IPS-11a (cell line): ENCODE measurements at regions not wholly inside any gene's neighbourhood (a gene's known extent, or its start where the extent isn't known, plus 50 kb on each side); places are given as distances from the start of the nearest gene placed in this dataset.

Experiments used
- H3K4me3 ChIP-seq: one replicate; pipeline ENCODE4 v1.5.1; 2013; ENCODE audit warnings: low read depth, low read length, control low read depth

DNA sequence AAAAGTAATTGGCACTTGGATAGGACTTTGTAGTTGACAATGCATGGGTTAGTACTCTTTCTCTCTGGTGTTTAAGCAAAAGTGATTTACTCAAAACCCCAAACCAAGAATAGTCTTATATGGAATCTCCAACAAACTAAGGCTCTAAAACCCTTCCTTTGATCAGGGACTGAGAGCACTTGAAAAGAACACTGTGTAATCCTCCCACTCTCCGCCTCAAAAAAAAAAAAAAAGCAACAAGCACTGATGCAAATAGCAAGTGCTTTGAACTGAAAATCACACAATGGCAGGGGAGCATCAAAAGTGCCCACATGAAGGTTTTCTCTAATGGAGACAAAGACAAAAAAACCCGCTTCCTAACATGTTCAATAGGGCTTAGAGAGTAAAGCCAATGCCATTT is 467.9 kb upstream of the AUTS2 start:
- H3K4me3 ChIP-seq = no peak overlapping the region

DNA sequence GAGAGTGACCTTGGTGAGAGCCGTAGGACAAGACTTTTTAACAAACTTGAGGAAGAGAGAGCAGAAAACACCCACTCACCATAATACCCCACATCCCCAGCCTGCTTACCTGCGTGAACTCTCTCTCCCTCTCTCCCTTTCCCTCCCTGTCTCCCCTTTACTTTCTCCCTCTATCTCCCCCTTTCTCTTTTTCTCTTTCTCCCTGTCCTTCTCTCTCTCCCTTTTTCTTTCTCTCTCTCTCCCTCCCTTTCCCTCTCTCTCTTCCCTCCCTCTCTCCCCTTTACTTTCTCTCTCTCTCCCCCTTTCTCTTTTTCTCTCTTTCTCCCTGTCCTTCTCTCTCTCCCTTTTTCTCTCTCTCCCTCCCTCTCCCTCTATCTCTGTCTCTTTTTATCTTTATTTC is 464.0 kb upstream of the AUTS2 start:
- H3K4me3 ChIP-seq = no peak overlapping the region

DNA sequence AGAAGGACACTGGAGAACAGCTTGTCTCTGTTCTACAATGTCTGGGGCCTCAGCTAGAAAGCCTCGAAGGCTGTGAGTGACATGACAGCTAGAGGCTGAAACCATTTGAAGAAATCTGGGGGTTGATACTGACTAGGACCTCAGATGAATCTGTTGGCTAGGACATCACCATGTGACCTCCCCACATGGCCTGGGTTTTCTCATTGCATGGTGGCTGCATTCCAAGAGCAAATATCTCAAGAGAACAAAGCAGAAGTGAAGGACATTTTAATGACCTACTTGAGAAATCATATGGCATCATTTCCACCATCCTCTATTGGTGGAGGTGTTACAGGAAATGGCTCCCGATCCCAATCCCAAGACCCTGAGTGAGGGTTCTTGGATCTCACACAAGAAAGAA is 450.6 kb upstream of the AUTS2 start:
- H3K4me3 ChIP-seq = no peak overlapping the region

DNA sequence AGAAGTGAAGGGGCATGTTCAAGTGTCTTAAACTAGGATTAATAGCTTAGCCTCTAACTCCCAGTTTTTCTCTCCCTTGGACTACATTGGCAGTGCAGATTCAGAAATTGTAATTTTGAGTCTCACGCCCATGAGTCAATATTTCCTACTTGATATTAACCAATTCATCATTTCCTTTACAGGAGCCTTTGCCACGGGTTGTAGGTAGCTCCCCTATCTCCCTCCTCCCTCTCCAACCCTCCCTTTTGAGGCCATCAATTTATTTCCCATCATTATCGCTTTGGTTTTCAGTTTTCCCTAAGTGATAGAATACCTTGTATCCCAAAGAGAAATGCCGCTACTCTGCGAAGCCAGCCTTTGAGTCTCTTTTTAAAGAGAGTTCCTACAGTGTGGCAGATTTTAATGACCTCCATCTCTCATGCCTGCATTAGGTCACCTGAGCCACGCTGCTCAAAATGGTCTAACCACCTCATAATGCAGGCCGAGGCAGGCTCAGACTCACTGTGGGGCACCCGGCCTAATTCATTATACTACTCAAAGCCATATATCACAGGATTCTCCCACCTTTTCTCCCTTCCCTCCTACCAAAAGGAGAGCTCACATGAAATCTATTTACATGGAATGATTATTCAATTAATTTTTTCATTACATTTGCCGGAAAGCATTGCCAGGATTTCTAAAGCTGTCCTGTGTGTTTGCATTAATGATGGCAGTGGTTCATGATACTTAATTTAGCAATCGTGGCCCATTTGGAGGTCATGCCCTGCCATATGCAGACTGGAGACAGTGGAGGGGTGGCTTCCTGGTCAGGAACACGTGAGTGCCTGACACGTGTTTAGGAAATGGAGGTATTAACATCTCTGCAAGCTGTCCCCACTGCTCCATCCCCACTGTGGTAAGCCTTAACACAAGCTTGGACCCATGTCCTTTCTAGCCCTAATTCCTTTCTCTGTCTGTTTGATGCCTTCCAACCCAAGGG is 448.2 kb upstream of the AUTS2 start:
- H3K4me3 ChIP-seq = no peak overlapping the region

DNA sequence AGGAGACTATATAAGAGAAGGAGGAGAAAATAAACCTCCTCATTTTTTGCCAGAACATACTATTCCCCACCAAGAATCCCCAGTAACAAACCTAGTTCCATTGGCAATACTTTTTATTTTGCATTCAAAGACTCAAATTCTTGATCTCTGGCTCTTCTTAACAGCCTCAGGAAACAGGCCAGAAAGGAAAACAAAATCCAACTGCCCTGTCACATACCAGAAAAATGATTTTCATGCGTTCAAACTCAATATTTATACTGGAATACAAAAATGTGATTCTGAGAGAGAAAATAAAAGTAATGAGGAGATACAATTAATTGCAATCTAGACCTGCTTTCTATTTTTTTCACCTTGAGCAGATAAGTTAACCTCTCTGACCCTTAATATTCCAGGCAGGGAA is 435.9 kb upstream of the AUTS2 start:
- H3K4me3 ChIP-seq = no peak overlapping the region

DNA sequence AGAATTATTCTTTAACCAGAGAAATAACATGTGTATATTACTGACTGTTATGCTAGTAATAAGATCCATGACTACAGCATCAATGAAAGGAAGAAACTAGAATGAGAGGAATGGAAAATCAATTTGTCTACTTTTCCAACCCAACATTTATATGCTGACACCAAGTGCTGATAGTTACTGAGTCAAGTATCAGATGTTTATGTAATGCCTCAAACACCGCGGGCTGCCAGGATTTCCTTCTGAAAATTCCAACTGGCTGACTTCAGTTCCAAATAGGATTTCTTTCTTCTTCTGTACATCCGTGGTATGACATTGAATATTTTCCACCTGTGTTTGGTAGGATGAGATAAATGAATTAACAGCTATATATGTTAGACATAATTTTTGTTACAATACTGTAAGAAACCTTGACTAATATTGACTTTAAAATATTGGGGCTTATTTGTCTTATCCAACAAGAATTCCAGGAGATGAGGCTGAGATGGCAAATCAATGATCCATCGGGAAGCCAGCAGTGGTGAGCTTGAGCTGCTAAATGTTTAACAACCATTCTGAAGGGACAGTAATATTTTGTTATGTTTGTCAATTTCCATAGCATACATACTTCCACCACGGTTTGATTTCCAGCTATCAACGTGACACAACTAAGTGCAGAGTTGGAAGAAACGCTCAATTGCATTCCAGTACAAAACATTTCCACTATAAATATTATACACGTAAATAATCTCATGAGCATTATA is 435.2 kb upstream of the AUTS2 start:
- no peak overlapping the region for H3K4me3 ChIP-seq

DNA sequence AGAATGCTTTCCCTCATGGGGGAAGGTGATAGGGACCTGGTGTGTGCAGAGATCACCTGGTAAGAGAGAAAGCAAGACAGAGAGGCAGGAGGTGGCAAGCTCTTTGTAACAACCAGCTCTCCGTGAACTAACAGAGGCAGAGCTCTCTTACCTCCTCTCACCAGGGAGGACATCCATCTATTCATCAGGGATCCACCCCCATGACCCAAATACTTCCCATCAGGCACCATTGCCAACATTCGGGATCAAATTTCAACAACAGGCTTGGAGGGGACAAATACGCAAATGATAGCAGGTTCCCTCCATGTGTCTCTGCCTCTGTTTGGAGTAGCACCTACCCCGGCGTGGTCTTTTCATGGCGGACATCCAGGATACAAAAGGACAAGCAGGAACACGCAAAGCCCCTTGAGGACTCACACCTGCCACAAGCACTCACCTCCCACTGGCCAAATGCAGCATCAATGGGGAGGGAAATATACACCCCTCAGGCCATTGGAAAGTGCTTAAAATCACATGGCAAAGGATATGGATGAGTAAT is 431.2 kb upstream of the AUTS2 start:
- H3K4me3 ChIP-seq = no peak overlapping the region

DNA sequence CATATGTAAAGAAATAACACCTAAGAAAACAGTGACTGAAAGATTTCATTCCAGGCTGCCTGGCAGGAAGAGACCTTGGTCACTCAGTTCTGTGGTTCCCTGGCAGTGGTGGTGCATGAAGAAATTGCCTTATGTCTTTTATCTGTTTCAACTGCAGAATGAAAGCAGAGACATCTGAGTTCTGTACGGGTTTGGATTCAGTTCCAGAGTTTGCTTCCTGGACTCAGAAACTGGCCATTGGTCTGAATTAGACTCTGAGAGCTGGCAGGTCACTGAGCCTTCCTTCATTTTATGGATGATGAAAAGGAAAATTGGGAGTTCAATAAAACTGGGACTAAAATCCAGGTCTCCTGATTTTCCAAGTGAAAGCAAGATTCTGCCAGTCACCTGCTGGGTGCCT is 428.9 kb upstream of the AUTS2 start:
- no peak overlapping the region for H3K4me3 ChIP-seq

DNA sequence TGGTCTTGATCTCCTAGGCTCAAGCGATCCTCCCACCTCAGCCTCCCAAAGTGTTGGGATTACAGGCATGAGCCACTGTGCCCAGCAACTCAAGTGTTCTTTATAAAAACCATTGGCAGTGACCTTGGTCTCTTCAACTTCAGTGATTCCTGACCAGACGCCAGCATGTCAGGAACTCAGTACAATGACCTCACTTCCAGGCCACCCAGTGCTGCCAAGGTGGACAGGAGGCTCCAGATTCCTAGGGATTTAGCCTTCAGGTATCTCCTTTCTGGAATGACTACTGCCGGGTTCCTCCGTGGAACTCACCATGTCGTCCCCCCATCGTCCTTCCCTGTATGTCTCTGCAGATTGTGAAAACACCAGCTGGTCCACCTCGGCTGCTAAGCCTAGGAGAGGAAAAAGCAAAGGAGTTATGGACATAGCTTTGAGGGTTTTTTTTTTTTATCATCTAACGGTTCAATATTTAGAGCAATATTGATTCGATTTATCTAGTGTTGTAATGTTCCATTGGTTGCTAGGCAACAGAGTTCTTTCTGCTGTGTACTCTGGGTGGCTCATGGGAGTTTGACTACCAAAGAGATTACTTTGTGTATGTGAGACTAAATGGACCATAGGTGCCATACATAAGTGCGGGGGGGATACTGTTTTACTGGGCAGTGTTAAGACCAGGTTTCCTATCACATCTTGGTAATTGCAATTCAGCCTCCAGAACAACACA is 425.8 kb upstream of the AUTS2 start:
- no peak overlapping the region for H3K4me3 ChIP-seq

DNA sequence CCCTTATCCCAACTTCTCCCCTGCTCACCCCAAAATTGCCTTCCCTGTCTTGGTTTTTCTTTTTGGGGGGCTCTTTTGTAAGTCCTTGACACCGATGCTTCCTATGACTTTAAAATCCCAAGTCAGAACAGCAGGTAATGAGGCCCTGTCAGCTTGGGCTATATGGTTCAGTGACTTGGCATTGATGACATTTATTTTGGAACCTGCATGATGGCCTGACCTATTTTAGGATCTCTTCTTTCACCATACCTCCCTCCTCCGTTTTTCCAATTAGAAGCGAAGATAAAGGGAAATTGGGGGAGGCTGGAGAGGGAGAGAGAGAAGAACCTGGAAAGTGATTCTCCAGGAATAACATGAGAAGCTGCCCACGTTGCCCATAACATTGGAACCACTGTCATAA is 424.9 kb upstream of the AUTS2 start:
- H3K4me3 ChIP-seq = no peak overlapping the region

DNA sequence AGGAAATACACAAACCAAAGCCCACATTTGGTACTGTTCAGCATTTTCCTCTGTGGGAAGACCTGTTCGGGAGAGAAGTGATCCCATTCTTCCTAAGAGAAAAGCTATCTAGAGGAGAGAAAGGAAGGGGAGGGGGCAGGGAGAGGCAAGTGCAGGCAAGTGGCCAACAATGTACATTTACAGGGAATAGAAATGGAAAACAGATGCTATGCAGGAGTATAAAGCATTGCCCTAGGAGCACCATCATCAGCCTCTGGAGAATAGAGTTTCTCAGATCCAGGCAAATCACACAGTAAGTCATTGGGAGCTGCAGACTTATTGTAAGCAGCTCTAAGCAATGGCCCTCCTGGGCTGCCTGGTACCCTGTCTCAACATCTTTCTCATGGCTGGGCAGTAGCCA is 424.4 kb upstream of the AUTS2 start:
- no peak overlapping the region for H3K4me3 ChIP-seq

DNA sequence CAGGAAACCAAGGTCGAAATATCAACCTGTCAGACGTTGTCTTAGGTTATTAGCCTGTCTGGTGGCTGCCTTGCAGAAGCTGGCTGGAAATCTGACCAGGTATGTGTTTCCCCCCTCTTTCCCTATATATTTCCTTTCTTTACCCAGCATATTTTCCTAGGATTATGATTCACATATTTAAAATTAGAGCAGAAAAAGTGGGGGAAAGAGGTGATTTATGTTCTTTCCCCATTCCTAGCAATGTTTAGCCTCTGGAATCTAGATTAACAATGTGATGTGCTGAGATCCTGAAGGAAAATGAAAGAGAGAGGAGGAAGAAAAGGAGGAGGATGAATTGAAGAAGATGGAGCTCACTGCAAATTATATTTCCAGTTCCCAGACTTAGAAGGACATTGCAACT is 421.4 kb upstream of the AUTS2 start:
- H3K4me3 ChIP-seq = no peak overlapping the region

DNA sequence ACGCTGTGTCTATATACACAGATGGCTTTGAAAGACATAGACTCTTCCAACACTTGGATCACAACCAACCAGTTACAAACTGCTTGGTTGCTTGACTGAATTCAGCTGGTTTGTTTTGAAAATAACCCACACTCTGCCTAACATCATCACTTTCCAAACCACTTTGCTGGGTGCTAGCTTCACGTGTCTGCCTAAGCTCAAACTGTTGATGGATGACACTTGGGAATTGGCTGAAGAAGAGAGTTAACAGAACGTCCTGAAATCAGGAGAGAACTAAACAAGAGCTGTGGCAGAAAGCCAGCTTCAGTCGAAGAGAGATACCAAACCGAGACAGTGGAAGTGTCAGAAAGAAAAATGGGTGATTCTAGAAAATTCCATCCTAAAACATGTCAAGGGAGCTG is 420.8 kb upstream of the AUTS2 start:
- no peak overlapping the region for H3K4me3 ChIP-seq

DNA sequence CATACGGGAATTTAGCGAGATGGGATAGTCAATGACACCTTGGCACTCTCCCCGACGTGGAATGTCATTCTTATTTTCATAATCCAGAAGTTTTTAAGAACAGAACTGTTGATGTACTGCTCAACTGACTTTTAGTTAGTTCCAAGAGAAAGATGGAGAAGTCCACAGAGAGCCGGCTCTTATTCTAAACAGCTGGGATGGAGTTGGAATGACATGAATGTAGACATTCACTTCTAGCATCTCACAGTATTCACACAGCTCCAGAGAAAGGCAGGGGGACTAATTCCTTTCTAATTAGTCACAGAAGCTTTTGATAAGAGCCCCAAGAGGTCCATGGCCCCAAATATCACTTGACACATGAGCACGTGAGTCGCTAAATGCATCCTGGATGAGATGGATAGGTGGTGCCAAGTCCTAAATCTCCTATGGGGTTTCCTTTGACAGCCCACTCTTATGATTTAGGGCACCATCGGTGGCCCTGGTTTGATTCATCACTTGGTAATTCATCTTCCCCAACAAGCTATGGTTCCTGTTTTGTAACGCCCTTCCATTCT is 420.3 kb upstream of the AUTS2 start:
- no peak overlapping the region for H3K4me3 ChIP-seq

DNA sequence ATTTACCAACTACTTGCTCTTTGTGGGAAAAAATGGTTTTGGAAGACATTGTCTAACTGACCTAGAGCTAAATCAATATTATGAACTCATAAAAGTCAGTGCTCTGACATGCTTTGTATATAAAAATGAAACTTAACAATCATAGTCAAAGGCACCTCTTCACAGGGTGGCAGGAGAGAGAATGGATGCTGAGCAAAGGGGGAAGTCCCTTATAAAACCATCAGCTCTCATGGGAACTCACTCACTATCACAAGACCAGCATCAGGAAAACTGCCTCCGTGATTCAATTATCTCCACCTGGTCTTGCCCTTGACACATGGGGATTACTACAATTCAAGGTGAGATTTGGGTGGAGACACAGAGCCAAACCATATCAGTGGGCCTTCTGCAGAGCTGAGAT is 417.6 kb upstream of the AUTS2 start:
- H3K4me3 ChIP-seq = no peak overlapping the region

DNA sequence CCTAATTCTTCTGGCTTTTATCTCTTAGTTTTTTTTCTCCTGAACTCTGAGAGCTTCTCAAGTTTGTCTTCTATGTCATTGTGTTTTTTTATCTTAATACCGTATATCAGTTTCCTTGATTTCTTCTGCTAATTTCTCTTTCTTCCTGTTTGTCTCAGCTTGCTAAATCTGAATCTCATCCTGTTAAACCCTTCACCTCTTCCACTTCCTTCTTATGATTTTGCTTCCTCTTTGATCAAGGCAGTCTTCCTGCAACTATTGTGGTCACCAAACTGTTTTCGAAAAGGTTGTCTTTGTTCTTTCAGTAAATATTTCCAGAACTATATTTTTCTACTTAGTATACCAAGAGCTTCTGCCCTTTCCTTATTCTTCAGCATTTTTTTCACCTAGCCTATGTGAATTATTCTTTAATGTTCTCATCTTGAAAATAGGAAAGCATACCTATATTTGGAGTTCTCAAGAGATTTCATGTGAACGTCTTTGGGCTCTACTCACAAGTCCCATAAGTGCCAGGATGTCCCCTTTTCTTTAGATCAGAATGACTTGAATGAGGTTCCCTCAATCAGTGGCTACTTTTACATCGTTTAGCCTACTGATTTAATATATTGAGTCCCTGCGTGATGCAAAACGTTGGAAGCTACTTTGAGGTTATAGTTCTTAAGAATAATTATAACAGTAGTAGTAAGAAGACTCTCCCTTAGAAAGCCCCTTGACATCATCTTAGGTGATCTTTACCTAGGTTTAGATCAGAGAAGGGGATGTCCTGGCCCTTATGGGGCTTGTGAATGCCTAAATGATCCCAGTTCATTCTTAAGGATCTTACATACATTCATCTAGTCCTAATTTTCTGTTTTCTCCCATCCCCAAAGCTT is 415.4 kb upstream of the AUTS2 start:
- H3K4me3 ChIP-seq = no peak overlapping the region

DNA sequence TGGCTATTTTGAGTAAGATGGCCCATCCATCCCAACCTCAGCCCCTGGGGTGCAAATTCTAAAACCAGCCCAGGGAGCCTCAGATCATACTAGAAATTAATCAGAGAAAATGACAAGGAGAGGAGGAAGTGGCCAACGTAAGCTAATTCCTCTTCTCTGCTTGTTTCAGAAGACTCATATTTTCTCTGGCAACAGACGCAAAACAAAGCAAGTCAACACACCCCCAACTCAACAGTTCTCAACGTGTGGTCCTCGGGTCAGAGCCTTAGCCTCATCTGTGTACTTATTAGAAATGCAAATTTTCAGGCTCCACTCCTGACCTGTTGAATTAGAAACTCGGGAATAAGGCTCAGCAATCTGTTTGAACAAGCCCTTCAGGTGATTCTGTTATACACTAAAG is 413.9 kb upstream of the AUTS2 start:
- no peak overlapping the region for H3K4me3 ChIP-seq

DNA sequence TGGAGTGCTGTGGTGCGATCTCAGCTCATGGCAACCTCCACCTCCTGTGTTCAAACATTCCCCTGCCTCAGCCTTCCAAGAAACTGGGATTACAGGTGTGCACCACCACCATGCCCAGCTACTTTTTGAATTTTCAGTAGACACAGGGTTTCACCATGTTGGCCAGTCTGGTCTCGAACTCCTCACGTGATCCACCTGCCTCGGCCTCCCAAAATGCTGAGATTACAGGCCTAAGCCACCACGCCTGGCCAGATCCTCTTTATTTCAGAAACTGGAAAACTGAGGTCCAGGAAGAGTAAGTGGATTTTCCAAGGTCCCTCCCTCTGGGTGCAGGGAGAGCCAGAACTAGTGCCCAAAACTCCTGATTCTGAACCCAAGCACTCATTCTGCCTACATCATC is 413.1 kb upstream of the AUTS2 start:
- H3K4me3 ChIP-seq = no peak overlapping the region

DNA sequence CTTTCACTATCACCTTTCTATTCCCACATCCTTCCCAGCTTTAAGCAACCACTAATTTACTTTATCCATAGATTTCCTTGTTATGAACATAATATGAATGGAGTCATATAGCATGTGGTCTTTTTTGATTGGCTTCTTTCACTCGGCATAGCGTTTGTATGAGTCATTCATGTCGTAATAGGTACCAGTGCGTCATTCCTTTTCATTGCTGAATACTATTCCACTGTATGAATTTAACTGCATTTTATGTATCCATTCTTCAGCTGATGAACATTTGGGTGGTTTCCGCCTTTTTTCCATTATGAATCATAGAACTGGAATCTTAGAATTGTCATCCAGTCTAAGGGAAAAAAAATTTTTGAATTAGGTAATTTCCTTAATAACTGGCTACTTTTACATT is 411.3 kb upstream of the AUTS2 start:
- H3K4me3 ChIP-seq = no peak overlapping the region

DNA sequence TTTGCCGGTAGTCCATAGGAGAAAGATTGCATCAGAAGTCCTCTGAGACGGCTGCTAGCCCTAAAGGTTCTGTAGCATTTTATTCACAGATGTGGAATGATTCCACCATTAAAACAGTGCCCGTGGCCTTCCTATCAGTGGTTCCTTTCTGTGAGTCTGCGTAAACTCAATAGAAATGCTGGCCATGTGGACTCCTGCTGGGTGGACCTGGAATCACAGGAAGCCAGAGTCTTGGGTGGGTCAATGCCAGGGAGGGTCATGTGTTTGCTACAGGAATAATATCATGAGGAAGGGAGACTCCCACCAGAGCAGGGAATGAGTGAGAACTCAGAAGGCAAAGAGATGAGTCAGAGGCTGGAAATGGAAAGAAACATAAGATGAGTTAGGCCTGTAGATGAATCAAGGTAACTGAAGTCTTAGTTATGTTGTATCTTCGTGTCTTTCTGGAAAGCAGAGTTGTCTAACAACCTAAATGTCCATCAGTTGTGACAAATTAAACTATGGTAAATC is 410.4 kb upstream of the AUTS2 start:
- no peak overlapping the region for H3K4me3 ChIP-seq
